ENCODE measurements at regions not wholly inside any gene's neighbourhood (a gene's known extent, or its start where the extent isn't known, plus 50 kb on each side); places are given as distances from the start of the nearest gene placed in this dataset.

GRCh38 chr6:165737396-165737795 lies 74.4 kb upstream of the PDE10A start:
- TF ChIP-seq EZH2 (IDR thresholded peaks at IDR 0.05; ENCODE audit: insufficient read depth, poor library complexity, severe bottlenecking) (no peak), EZH2phosphoT487 (IDR thresholded peaks at IDR 0.05; ENCODE audit: insufficient read depth, low read depth) (no peak)
